Osteoblast (primary cell): ENCODE measurements at regions not wholly inside any gene's neighbourhood (a gene's known extent, or its start where the extent isn't known, plus 50 kb on each side); places are given as distances from the start of the nearest gene placed in this dataset.

Experiments
- DNase-seq: peaks from one replicate; pipeline ENCODE4 v3.0.0; 2011; ENCODE audit warnings: low spot score, mixed read lengths; ENCODE audit not compliant: insufficient read length; ENCODE audit errors: missing footprints
- H2AFZ ChIP-seq: 2 replicates; pipeline ENCODE4 v1.6.0; 2011; ENCODE audit warnings: mild to moderate bottlenecking, low read length
- H3K27ac ChIP-seq: 2 replicates; pipeline ENCODE4 v1.5.1; 2011; ENCODE audit warnings: mild to moderate bottlenecking, low read depth, low read length, moderate library complexity
- H3K27me3 ChIP-seq: 2 replicates; pipeline ENCODE4 v1.6.0; 2012; ENCODE audit warnings: mild to moderate bottlenecking, control low read depth, inconsistent platforms, low read length, moderate library complexity; ENCODE audit not compliant: insufficient read depth
- H3K36me3 ChIP-seq: 2 replicates; pipeline ENCODE4 v1.5.1; 2011; ENCODE audit warnings: mild to moderate bottlenecking, low read length, control low read depth, moderate library complexity; ENCODE audit not compliant: insufficient read depth
- H3K4me1 ChIP-seq: 2 replicates; pipeline ENCODE4 v1.5.1; 2011; ENCODE audit warnings: mild to moderate bottlenecking, low read length, control low read depth, moderate library complexity; ENCODE audit not compliant: insufficient read depth
- H3K4me2 ChIP-seq: 2 replicates; pipeline ENCODE4 v1.6.0; 2011; ENCODE audit warnings: mild to moderate bottlenecking, low read length; ENCODE audit not compliant: insufficient read depth
- H3K4me3 ChIP-seq: fragments of 200-600 bp; sonication (generic); 3 replicates; pipeline ENCODE4 v1.5.1; 2012; ENCODE audit warnings: mild to moderate bottlenecking, low read length, inconsistent platforms; ENCODE audit not compliant: insufficient read depth
- H3K79me2 ChIP-seq: 2 replicates; pipeline ENCODE4 v1.6.0; 2012; ENCODE audit warnings: mild to moderate bottlenecking, low read length, control low read depth, inconsistent platforms; ENCODE audit not compliant: insufficient read depth
- H3K9me3 ChIP-seq: 2 replicates; pipeline ENCODE4 v1.5.1; 2011; ENCODE audit warnings: low read depth, low read length, control low read depth
- H4K20me1 ChIP-seq: 2 replicates; pipeline ENCODE4 v1.6.0; 2012; ENCODE audit warnings: mild to moderate bottlenecking, low read length, control low read depth; ENCODE audit not compliant: insufficient read depth
- CTCF ChIP-seq: IDR thresholded peaks from 2 replicates; pipeline ENCODE4 v1.5.1; 2011; ENCODE audit warnings: mild to moderate bottlenecking, low read depth, low read length, moderate library complexity; ENCODE audit errors: extremely low read depth

GRCh38 chr2:55811048-55811447, 112.5 kb downstream of the EFEMP1 start:
- Histone ChIP-seq H3K27me3 (no peaks in the 10 kb centered on the region), H3K4me3 (no peak overlapping the region)

GRCh38 chr2:55810622-55811020, 113.0 kb downstream of the EFEMP1 start:
- H3K36me3 ChIP-seq: no peaks in the 10 kb centered on the region
- TF ChIP-seq CTCF: no peak
- H3K79me2 ChIP-seq: no peaks in the 10 kb centered on the region
- H3K4me3 ChIP-seq: no peak overlapping the region
- H3K4me1 ChIP-seq: peaks cover 10% of the 10 kb centered on the region
- H4K20me1 ChIP-seq: no peaks in the 10 kb centered on the region
- no peaks in the 10 kb centered on the region for H3K9me3 ChIP-seq
- no peak for DNase-seq
- no peaks in the 10 kb centered on the region for H3K27me3 ChIP-seq
- H3K27ac ChIP-seq: no peak overlapping the region
- H3K4me2 ChIP-seq: no peak overlapping the region
- H2AFZ ChIP-seq: no peak overlapping the region

More at GRCh38 chr2:55811048-55811447, 112.5 kb downstream of the EFEMP1 start:
- peak; percentile 72 for DNase-seq
- Histone ChIP-seq H3K36me3 (no peaks in the 10 kb centered on the region), H3K79me2 (no peaks in the 10 kb centered on the region), H3K9me3 (no peaks in the 10 kb centered on the region), H4K20me1 (no peaks in the 10 kb centered on the region), H3K4me2 (no peak overlapping the region), H3K27ac (no peak overlapping the region), H2AFZ (no peak overlapping the region), H3K4me1 (peaks cover 10% of the 10 kb centered on the region)
- no peak for TF ChIP-seq CTCF

GRCh38 chr2:55809875-55810621, 113.5 kb downstream of the EFEMP1 start:
- Histone ChIP-seq H3K9me3 (no peaks in the 10 kb centered on the region), H2AFZ (no peak overlapping the region), H4K20me1 (no peaks in the 10 kb centered on the region), H3K4me3 (no peak overlapping the region), H3K4me1 (peaks cover 10% of the 10 kb centered on the region), H3K79me2 (no peaks in the 10 kb centered on the region), H3K27me3 (no peaks in the 10 kb centered on the region), H3K4me2 (no peak overlapping the region), H3K27ac (no peak overlapping the region), H3K36me3 (no peaks in the 10 kb centered on the region)
- TF ChIP-seq CTCF: no peak
- no peak for DNase-seq

GRCh38 chr2:55807900-55808299, 114.3 kb upstream of the PNPT1 start:
- H4K20me1 ChIP-seq: no peaks in the 10 kb centered on the region
- H3K9me3 ChIP-seq: no peaks in the 10 kb centered on the region
- H3K79me2 ChIP-seq: no peaks in the 10 kb centered on the region
- H3K4me3 ChIP-seq: no peak overlapping the region
- H3K4me1 ChIP-seq: peaks cover 14% of the 10 kb centered on the region
- H3K4me2 ChIP-seq: no peak overlapping the region
- DNase-seq: no peak
- no peak for TF ChIP-seq CTCF
- no peak overlapping the region for H3K27ac ChIP-seq
- no peak overlapping the region for H2AFZ ChIP-seq
- no peaks in the 10 kb centered on the region for H3K27me3 ChIP-seq
- H3K36me3 ChIP-seq: no peaks in the 10 kb centered on the region
